IMR-90 (cell line): ENCODE measurements at regions not wholly inside any gene's neighbourhood (a gene's known extent, or its start where the extent isn't known, plus 50 kb on each side); places are given as distances from the start of the nearest gene placed in this dataset.

ENCODE experiments used
- ATAC-seq: fragments of 200-7000 bp; cut with Tn5 transposase; 2 replicates; pipeline ENCODE4 v1.9.1; 2020; ENCODE audit warnings: low read depth, mild to moderate bottlenecking, moderate library complexity
- BruUV-seq: library from RNA; stranded (reverse); fragments of 400-500 nt; replicated peaks from 2 replicates; lab custom pipeline; 2021; lab: Mats Ljungman, UMichigan
- CTCF ChIA-PET: fragments of 300-600 bp; formaldehyde crosslinking; extraction: SDS; loops from one replicate; lab custom pipeline; 2021; ENCODE audit warnings: antibody characterized with exemption; lab: Yijun Ruan, JAX
- POLR2A ChIA-PET: fragments of 300-600 bp; sonication (Branson Sonifier 250); formaldehyde crosslinking; loops from one replicate; lab custom pipeline; 2022; ENCODE audit warnings: antibody characterized with exemption; ENCODE audit not compliant: unreplicated experiment; lab: Charles Lee
- DNase-seq: peaks from one replicate; pipeline ENCODE4 v3.0.0; 2013
- H2AFZ ChIP-seq: replicated peaks from 2 replicates; pipeline ENCODE3; 2013; ENCODE audit warnings: low read length, mild to moderate bottlenecking; ENCODE audit not compliant: poor library complexity
- H2AK5ac ChIP-seq: 2 replicates; pipeline ENCODE4 v1.6.1; 2013; ENCODE audit warnings: low read depth, low read length, inconsistent platforms
- H2AK9ac ChIP-seq: replicated peaks from 2 replicates; pipeline ENCODE3; 2013; ENCODE audit warnings: mild to moderate bottlenecking, low read depth, low read length, moderate library complexity; ENCODE audit not compliant: poor library complexity
- H2BK120ac ChIP-seq: 2 replicates; pipeline ENCODE4 v1.6.1; 2013; ENCODE audit warnings: low read depth, low read length, inconsistent platforms
- H2BK15ac ChIP-seq: 3 replicates; pipeline ENCODE4 v1.6.1; 2013; ENCODE audit warnings: low read depth, low read length, inconsistent platforms
- H2BK20ac ChIP-seq: 2 replicates; pipeline ENCODE4 v1.6.1; 2013; ENCODE audit warnings: low read depth, mild to moderate bottlenecking, inconsistent platforms, low read length, moderate library complexity
- H2BK5ac ChIP-seq: 2 replicates; pipeline ENCODE4 v1.6.1; 2013; ENCODE audit warnings: mild to moderate bottlenecking, low read depth, low read length, inconsistent platforms; ENCODE audit not compliant: poor library complexity, severe bottlenecking
- H3K14ac ChIP-seq: replicated peaks from 2 replicates; pipeline ENCODE4 v1.6.1; 2013; ENCODE audit warnings: low read depth, low read length, inconsistent platforms
- H3K18ac ChIP-seq: 2 replicates; pipeline ENCODE4 v1.6.1; 2013; ENCODE audit warnings: low read depth, low read length, control low read depth
- H3K23ac ChIP-seq: 2 replicates; pipeline ENCODE4 v1.6.1; 2013; ENCODE audit warnings: low read depth, low read length, inconsistent platforms
- H3K27ac ChIP-seq: 2 replicates; pipeline ENCODE4 v1.5.1; 2013; ENCODE audit warnings: mild to moderate bottlenecking, control low read depth, low read length; ENCODE audit not compliant: insufficient read depth
- H3K27me3 ChIP-seq: 2 replicates; pipeline ENCODE4 v1.6.1; 2013; ENCODE audit warnings: low read length; ENCODE audit not compliant: control insufficient read depth, insufficient read depth
- H3K36me3 ChIP-seq: 2 replicates; pipeline ENCODE4 v1.6.1; 2013; ENCODE audit warnings: low read length, mixed read lengths; ENCODE audit not compliant: control insufficient read depth, insufficient read depth
- H3K4ac ChIP-seq: 2 replicates; pipeline ENCODE4 v1.6.1; 2013; ENCODE audit warnings: low read depth, low read length, inconsistent platforms
- H3K4me1 ChIP-seq: 2 replicates; pipeline ENCODE4 v1.6.1; 2013; ENCODE audit warnings: low read length, mixed read lengths; ENCODE audit not compliant: control insufficient read depth, insufficient read depth
- H3K4me2 ChIP-seq: 2 replicates; pipeline ENCODE4 v1.6.1; 2013; ENCODE audit warnings: low read depth, mild to moderate bottlenecking, control low read depth, low read length, moderate library complexity
- H3K4me3 ChIP-seq: 2 replicates; pipeline ENCODE4 v1.5.1; 2013; ENCODE audit warnings: low read depth, mild to moderate bottlenecking, control low read depth, low read length, moderate library complexity; ENCODE audit not compliant: insufficient read depth
- H3K56ac ChIP-seq: 2 replicates; pipeline ENCODE4 v1.6.1; 2013; ENCODE audit warnings: low read length, inconsistent platforms; ENCODE audit not compliant: insufficient read depth; ENCODE audit errors: extremely low read depth
- H3K79me1 ChIP-seq, 2 experiments: 2 replicates each; pipeline ENCODE4 v1.6.1; 2013; ENCODE audit warnings: low read length in 2 of 2, inconsistent platforms in 1 of 2, low read depth in 1 of 2
- H3K9ac ChIP-seq: 2 replicates; pipeline ENCODE4 v1.6.1; 2013; ENCODE audit warnings: low read depth, low read length, control low read depth
- H3K9me1 ChIP-seq: 2 replicates; pipeline ENCODE4 v1.6.1; 2013; ENCODE audit warnings: low read length, inconsistent platforms; ENCODE audit not compliant: insufficient read depth
- H3K9me3 ChIP-seq: 2 replicates; pipeline ENCODE4 v1.6.1; 2013; ENCODE audit warnings: low read length; ENCODE audit not compliant: control insufficient read depth, insufficient read depth
- H4K20me1 ChIP-seq: 2 replicates; pipeline ENCODE4 v1.6.1; 2013; ENCODE audit warnings: low read length, inconsistent platforms; ENCODE audit not compliant: insufficient read depth
- H4K5ac ChIP-seq: 2 replicates; pipeline ENCODE4 v1.6.1; 2013; ENCODE audit warnings: mild to moderate bottlenecking, low read depth, low read length, control low read depth
- H4K8ac ChIP-seq, 2 experiments: 2 replicates each; pipeline ENCODE4 v1.6.1; 2013; ENCODE audit warnings: low read depth in 2 of 2, low read length in 2 of 2, control low read depth in 1 of 2, inconsistent platforms in 1 of 2
- H4K91ac ChIP-seq: 2 replicates; pipeline ENCODE4 v1.6.1; 2013; ENCODE audit warnings: low read depth, low read length, inconsistent platforms; ENCODE audit not compliant: insufficient read depth
- BHLHE40 ChIP-seq: fragments of 150-350 bp; IDR thresholded peaks from 2 replicates; pipeline ENCODE4 v1.6.1; 2016; ENCODE audit warnings: mild to moderate bottlenecking, low read depth, low read length
- CEBPB ChIP-seq: IDR thresholded peaks from 2 replicates; pipeline ENCODE4 v1.6.1; 2012; ENCODE audit warnings: low read depth, low read length, improper control_type of control experiment
- CHD1 ChIP-seq: IDR thresholded peaks from 2 replicates; pipeline ENCODE4 v1.6.1; 2012; ENCODE audit warnings: low read depth, low read length, improper control_type of control experiment
- FOS ChIP-seq: fragments of 150-350 bp; IDR thresholded peaks from 2 replicates; pipeline ENCODE4 v1.6.1; 2016; ENCODE audit warnings: low read depth, low read length
- MAFK ChIP-seq: IDR thresholded peaks from 2 replicates; pipeline ENCODE4 v1.6.1; 2012; ENCODE audit warnings: low read depth, low read length, improper control_type of control experiment
- MAZ ChIP-seq: IDR thresholded peaks from 2 replicates; pipeline ENCODE4 v1.6.1; 2012; ENCODE audit warnings: low read depth, mild to moderate bottlenecking, low read length, improper control_type of control experiment, moderate library complexity, borderline replicate concordance
- MXI1 ChIP-seq: IDR thresholded peaks from 2 replicates; pipeline ENCODE4 v1.6.1; 2012; ENCODE audit warnings: low read depth, mild to moderate bottlenecking, low read length, moderate library complexity, borderline replicate concordance
- NFE2L2 ChIP-seq: fragments of 150-350 bp; IDR thresholded peaks from 2 replicates; pipeline ENCODE4 v1.6.1; 2016; ENCODE audit warnings: low read depth, mild to moderate bottlenecking, low read length
- POLR2A ChIP-seq: IDR thresholded peaks from 2 replicates; pipeline ENCODE4 v1.6.1; 2012; ENCODE audit warnings: mild to moderate bottlenecking, low read depth, low read length
- RAD21 ChIP-seq: IDR thresholded peaks from 2 replicates; pipeline ENCODE4 v1.6.1; 2012; ENCODE audit warnings: low read length, improper control_type of control experiment
- RCOR1 ChIP-seq: IDR thresholded peaks from 2 replicates; pipeline ENCODE4 v1.6.1; 2012; ENCODE audit warnings: mild to moderate bottlenecking, low read length, improper control_type of control experiment; ENCODE audit not compliant: insufficient replicate concordance
- RFX5 ChIP-seq: IDR thresholded peaks from 2 replicates; pipeline ENCODE4 v1.8.0; 2012; ENCODE audit warnings: low read depth, mild to moderate bottlenecking, low read length, moderate library complexity
- SMC3 ChIP-seq: fragments of 150-350 bp; IDR thresholded peaks from 2 replicates; pipeline ENCODE4 v1.6.1; 2016; ENCODE audit warnings: low read depth, mild to moderate bottlenecking, antibody characterized with exemption, low read length, moderate library complexity
- USF2 ChIP-seq: fragments of 150-350 bp; IDR thresholded peaks from 2 replicates; pipeline ENCODE4 v1.6.1; 2017; ENCODE audit warnings: mild to moderate bottlenecking, antibody characterized with exemption, low read length, low read depth
- WGBS, 2 experiments: methylation state at CpG; one replicate each; pipeline versions ENCODE4 v1.1.5 to v1.1.7; 2013; ENCODE audit warnings: missing lambda C conversion rate in 2 of 2; ENCODE audit not compliant: insufficient read length in 1 of 2; ENCODE audit errors: extremely low coverage in 2 of 2; 5-methylcytosine and 5-hydroxymethylcytosine counted together
- dilution Hi-C: fragments of 300-500 bp; cut with HindIII; formaldehyde crosslinking; loops from one replicate; pipeline ENCODE4 v1.14.3; 2018; ENCODE audit warnings: low sequenced_read_pairs; ENCODE audit not compliant: unreplicated experiment
- in situ Hi-C: fragments of 300-500 bp; cut with MboI; formaldehyde crosslinking; loops from 3 replicates; pipeline ENCODE4 v1.14.3; 2019; ENCODE audit warnings: low sequenced_read_pairs, inconsistent platforms, mixed read lengths
- intact Hi-C: fragments of 100-400 bp; cut with micrococcal nuclease; formaldehyde crosslinking; loops from 2 replicates; pipeline ENCODE4 v1.10.0; 2022
- TF ChIP-seq, protein P1 (sequence below): conservative IDR thresholded peaks from 2 replicates; pipeline ENCODE4 v1.5.1; 2012; ENCODE audit warnings: mild to moderate bottlenecking, low read depth, low read length, improper control_type of control experiment
- TF ChIP-seq, protein P2 (sequence below): fragments of 150-350 bp; IDR thresholded peaks from 2 replicates; pipeline ENCODE4 v1.6.1; 2016; ENCODE audit warnings: low read depth, mild to moderate bottlenecking, low read length, moderate library complexity, borderline replicate concordance

- Histone ChIP-seq H2AK5ac (no peak overlapping the region), H3K18ac (no peak overlapping the region), H3K4me2 (no peak overlapping the region), H3K9me1 (no peaks in the 10 kb centered on the region), H3K56ac (no peak overlapping the region), H4K20me1 (no peaks in the 10 kb centered on the region), H3K27me3 (no peaks in the 10 kb centered on the region), H3K23ac (no peak overlapping the region), H3K27ac (no peak overlapping the region), H3K4me1 (no peaks in the 10 kb centered on the region), H3K14ac (no peak overlapping the region), H4K91ac (no peak overlapping the region), H4K8ac (no peak overlapping the region), H4K5ac (no peak overlapping the region), H3K9ac (no peak overlapping the region), H3K79me1 (no peaks in the 10 kb centered on the region), H3K9me3 (no peaks in the 10 kb centered on the region), H2BK5ac (no peak overlapping the region), H2BK15ac (no peak overlapping the region), H3K36me3 (no peaks in the 10 kb centered on the region), H2BK120ac (no peak overlapping the region), H3K4me3 (no peak overlapping the region), H2BK20ac (no peak overlapping the region), H2AFZ (no peak overlapping the region), H2AK9ac (no peak overlapping the region), H3K4ac (no peak overlapping the region)
- ATAC-seq = no peak
- no peak for DNase-seq
- no CpG with 5 or more reads among the region's 1 CpG for WGBS, 2 experiments
- no TSS peak for BruUV-seq
- dilution Hi-C loops = no loop called here
- ChIA-PET POLR2A (no interaction called here), CTCF (no interaction called here)
- TF ChIP-seq USF2 (no peak), NFE2L2 (no peak), MXI1 (no peak), RAD21 (no peak), BHLHE40 (no peak), SMC3 (no peak), RFX5 (no peak), CHD1 (no peak), FOS (no peak), CEBPB (no peak), POLR2A (no peak), RCOR1 (no peak), MAZ (no peak), MAFK (no peak)
- TF ChIP-seq, protein P1, sequence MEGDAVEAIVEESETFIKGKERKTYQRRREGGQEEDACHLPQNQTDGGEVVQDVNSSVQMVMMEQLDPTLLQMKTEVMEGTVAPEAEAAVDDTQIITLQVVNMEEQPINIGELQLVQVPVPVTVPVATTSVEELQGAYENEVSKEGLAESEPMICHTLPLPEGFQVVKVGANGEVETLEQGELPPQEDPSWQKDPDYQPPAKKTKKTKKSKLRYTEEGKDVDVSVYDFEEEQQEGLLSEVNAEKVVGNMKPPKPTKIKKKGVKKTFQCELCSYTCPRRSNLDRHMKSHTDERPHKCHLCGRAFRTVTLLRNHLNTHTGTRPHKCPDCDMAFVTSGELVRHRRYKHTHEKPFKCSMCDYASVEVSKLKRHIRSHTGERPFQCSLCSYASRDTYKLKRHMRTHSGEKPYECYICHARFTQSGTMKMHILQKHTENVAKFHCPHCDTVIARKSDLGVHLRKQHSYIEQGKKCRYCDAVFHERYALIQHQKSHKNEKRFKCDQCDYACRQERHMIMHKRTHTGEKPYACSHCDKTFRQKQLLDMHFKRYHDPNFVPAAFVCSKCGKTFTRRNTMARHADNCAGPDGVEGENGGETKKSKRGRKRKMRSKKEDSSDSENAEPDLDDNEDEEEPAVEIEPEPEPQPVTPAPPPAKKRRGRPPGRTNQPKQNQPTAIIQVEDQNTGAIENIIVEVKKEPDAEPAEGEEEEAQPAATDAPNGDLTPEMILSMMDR = no peak
- TF ChIP-seq, protein P2, sequence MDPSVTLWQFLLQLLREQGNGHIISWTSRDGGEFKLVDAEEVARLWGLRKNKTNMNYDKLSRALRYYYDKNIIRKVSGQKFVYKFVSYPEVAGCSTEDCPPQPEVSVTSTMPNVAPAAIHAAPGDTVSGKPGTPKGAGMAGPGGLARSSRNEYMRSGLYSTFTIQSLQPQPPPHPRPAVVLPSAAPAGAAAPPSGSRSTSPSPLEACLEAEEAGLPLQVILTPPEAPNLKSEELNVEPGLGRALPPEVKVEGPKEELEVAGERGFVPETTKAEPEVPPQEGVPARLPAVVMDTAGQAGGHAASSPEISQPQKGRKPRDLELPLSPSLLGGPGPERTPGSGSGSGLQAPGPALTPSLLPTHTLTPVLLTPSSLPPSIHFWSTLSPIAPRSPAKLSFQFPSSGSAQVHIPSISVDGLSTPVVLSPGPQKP = no peak
- intact Hi-C loops = no loop called here
- in situ Hi-C loops = no loop called here
Measured at GRCh38 chr10:94235461-94235860, 127.3 kb downstream of the NOC3L start.
